Activated CD4-positive, alpha-beta T cell treated with anti-CD3 and anti-CD28 coated beads, Interleukin-2, Interleukin-4, amounts not matched to agents 100 ng/mL and 50 ng/mL, durations not matched to agents 16 hours and 8 hours (primary cell): ENCODE measurements at regions not wholly inside any gene's neighbourhood (a gene's known extent, or its start where the extent isn't known, plus 50 kb on each side); places are given as distances from the start of the nearest gene placed in this dataset.
"Not testable (repeated sequence)": the region's sequence is repeated elsewhere in the genome, so short reads cannot be mapped to it uniquely, and the experiment has no call there.

Experiments used
- DNase-seq: peaks from one replicate; pipeline ENCODE4 v3.0.0-alpha.2; 2020; ENCODE audit warnings: low spot score

DNA sequence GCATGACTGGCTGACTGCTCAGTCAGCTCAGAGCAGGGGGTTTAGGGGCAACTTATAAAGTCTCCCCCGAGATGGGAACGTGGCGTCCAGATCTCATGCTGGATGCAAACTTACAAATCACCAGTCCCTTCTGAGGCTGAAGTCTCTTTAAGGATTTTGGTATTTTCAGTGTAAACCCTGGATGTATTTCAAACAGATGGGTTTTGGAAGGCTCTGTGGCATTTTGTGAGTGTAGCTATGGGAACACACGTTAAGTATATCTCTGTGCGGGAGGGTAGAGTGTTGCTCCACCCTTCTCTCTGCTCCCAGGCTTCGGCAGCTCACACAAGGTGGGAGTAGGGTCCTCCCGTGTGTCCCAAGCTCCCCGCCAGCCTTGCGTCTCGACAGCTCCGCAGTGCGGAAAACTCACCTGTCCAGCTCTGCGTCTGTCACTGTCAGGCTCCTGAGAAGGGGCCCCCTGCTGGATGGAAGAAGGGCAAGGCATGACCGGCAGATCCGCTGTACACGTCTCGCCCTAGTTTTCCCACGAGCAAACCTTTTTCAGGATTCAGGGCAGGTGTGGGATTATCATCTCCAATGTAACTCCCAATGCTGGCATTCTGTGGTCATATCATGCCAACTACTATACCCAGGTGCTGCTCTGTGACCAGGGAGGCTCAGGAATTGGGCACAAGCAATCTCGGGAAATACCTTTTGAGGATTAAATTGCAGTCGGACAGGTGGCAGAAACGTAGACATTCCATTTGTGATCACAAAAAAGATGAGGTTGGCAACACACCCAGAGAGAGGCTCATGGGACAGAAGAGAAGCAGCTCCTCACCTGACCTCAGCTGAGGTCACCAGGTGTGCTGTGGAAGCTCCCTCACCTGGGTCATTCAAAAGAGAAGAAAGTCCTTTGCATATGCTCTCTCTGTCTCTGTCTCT lies 313.9 kb upstream of the B3GAT1 start:
- DNase-seq = no peak

DNA sequence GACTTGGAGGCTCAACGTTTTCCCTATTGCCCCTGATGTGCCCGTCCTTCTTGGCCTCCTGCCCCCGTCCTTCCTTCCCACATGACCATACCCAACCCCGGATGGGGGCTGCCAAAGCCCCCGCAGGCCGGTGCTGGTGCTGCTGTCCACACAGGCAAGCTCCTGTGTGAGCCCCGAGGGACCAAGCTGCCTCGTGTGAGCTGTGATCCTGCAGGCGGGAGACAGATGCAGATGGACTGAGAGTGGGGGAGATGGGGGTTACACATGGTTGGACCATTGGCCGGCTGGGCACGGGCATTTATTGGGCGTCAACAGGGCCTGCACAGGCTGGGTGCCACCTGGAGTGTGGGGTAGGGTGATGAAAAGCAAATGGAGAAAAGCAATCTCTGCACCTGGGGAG lies 313.2 kb upstream of the B3GAT1 start:
- no peak for DNase-seq

DNA sequence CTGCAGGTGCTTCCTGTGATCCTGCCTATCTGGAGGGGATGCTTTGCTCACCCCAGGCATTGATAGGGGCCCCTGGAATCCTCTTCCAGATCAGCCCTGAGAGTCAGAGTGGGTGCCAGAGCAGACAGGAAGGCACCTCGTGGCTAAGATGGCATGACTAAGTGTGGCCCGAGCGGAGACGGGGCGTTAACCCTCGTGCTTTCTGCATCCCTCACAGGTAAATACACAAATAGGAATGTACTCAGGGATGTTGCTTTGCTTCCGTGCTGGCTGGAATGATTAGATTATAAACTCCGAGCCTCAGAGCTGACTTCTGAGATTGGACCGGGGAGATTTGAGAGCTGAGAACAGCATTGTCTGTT lies 312.7 kb upstream of the B3GAT1 start:
- no peak for DNase-seq

DNA sequence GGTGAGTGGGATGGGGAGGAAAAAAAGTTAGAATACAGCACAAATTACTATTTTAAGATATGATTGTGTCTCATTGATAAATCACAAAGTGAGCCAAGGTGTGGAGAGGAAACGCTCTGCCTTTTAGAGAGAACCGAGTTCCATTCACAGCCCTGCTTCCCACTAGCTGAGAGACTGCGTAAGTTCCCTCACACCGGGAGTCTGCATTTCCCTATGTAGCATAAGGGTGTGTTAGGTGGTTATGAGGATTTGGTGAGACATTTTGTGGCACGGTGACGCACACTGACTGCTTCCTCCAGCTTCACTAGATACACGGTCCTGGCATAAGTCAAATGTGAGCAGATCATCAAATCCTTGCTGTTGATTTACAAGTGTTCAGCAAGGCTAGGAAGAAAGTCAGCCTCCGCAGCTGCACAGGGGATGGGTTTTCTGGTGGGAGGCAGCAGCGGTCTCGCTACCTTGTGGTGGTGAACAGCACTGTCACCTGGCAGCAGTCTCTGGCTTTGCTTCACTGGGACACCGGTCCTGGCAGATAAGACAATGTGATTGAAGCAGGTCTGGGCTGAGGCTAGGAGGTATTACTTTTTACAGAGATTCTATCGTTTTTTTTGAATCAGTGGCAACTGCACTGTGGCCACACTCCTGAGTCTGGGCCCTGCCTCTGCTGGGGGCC lies 312.2 kb upstream of the B3GAT1 start:
- DNase-seq = no peak

DNA sequence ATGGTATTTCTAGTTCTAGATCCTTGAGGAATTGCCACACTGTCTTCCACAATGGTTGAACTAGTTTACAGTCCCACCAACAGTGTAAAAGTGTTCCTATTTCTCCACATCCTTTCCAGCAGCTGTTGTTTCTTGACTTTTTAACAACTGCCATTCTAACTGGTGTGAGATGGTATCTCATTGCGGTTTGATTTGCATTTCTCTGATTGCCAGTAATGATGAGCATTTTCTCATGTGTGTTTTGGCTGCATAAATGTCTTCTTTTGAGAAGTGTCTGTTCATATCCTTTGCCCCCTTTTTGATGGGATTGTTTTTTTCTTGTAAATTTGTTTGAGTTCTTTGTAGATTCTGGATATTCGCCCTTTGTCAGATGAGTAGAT lies 308.6 kb upstream of the B3GAT1 start:
- not testable (repeated sequence) for DNase-seq

GRCh38 chr11:134719940-134720690 lies 308.1 kb upstream of the B3GAT1 start:
- DNase-seq = not testable (repeated sequence)

GRCh38 chr11:134719397-134719796 lies 307.4 kb upstream of the B3GAT1 start:
- DNase-seq = no peak

DNA sequence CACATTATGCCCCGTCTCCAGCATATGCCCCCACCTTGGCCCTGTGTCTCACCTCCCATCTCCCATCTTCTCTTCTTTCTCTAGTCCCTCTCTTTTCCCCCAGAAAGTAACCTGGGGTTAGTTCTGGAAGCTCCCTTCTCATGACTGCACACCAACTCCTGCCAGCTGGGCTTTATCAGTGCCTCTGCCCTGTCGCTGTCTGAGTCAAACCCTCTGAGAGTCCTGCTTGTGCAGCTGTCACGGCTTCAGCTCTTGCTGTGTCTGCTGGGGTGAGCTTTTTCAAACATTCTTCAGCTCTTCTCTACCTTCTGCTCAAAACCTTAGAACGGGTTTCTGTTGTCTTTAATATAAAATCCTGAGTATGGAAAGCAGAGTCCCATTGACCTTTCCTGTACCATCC lies 304.5 kb upstream of the B3GAT1 start:
- DNase-seq = no peak

DNA sequence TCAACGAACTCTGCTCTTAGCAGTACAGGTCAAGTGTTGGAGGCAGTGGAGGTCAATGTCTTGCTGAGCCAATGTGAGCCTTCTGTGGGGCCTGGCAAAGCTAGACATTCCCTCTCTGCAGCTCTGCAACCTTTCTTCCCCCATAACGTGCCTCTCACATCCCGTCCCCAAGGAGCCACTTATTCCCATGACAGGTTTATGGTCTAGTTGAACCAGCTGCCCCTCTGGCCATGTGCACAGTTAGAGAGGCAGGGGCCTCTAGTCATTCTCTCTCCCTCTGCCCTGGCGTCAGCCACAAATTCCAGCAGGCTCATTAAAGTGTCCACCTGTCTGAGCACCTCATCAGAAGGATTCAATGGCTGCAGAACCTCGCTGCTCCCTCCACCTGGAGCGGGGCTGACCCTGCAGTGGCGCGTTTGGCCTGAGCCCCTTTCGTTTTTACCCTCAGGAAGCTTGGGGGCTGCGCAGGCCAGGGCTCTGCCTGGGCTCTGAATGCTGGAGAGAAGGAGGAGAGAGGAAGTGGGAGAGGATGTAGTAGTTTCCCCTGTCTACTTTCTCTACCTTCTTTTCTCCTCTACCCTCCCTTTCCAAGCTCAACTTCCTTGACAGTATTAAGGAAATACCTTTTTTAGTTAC lies 302.1 kb upstream of the B3GAT1 start:
- DNase-seq = no peak

DNA sequence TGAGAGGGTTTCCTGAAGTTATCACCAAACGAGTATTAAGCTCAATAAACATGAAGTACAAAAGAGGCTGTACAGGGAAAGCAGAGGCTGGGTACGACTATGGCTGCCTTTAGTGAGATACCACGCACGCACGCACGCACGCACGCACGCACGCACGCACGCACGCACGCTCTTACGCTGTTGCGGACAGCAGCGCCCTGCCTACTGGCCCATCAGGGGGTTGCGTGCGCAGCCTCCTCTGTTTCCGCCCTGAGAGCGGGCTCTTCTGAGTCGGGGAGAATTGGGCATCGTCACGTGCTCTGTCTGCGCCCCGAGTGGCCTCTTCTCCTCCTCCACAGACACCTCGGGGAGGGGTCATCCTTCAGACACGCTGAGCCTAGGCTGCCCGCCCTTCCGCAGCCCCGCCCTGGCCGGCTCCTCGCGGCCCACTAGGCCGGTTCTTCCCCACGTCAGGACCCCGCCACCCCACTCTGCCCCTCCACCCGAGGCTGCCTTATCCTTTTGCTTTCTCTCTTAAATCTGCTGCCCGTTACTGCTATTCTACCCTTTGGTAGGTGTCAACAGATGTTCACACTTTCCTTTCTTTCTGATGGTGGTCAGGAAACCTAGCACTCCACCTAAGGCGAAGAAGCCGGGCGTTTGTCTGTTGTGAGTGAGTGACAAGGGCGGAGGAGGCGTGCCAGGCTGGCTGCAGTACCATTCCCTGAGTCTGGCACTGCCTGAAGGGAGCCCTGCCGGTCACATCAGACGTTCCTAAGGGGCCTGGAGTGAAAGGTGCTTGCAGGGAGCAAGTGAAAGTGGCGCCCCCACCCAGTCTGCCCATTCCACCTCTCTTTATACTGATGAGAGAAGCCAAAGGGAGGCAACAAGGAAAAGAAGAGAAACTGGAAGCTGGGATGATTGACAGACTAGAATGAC lies 300.4 kb upstream of the B3GAT1 start:
- DNase-seq = no peak

DNA sequence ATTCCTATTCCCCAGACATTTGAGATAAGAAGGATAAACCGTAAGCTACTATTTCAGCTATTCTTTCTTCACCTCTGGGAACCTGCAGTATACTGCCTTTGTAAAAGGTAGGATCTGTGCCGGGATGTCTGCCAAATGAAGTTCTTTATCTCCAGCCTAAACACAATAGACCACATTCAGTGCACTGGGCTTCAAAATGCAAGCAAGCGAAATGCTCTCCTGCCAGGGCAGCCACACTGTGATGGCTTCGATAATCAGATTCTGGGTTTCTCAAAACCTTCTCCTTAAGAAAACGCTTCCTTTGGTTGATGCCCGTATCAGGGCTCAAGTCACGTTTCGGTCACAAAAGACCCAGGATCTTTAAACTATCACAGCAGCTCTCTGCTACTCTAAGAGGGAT lies 299.5 kb upstream of the B3GAT1 start:
- no peak for DNase-seq

DNA sequence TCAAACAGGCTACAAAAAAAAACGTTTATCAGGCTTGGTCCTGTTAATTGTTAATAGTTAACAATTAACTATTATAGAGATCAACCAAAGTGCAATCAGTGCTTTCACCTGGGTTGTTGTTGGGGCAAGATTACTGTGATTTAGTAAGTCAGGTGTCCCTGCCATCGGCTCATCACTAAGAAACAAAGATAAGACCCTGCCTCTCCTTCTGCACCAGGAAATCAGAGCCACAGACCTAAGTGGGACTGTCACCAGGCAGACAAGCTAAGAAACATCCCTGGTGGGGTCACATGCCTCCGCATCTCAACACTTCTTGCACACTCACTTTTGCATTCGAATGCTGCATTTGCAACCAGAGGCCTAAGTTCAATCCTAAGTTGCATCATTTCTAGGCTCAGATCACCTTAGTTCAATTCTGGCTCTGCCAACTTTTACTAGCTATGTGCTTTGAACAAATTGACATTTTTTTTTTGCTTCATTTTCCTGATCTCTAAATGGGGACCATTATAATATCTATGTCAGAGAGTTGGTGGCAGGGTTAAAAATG lies 298.9 kb upstream of the B3GAT1 start:
- DNase-seq = no peak

DNA sequence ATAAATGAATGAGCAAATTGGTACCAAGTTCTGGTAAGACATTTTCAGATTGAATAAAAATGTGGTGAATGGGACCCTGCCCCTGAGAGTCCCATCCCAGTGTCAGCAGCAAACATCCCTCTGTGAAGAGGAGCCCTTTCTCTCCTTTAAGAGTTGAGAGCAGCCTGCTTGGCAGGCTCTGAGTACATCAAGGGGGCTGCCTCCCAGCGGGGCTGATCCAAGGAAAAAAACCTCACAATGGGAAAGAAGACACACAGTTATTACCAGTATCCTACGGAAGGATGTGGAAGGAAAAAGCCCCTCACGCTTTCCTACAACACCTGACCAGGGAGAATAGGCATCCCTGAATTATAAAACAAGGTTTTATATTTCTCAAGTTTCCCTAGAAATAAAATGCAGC lies 293.8 kb upstream of the B3GAT1 start:
- DNase-seq = no peak

GRCh38 chr11:134702827-134703226 lies 290.8 kb upstream of the B3GAT1 start:
- no peak for DNase-seq

DNA sequence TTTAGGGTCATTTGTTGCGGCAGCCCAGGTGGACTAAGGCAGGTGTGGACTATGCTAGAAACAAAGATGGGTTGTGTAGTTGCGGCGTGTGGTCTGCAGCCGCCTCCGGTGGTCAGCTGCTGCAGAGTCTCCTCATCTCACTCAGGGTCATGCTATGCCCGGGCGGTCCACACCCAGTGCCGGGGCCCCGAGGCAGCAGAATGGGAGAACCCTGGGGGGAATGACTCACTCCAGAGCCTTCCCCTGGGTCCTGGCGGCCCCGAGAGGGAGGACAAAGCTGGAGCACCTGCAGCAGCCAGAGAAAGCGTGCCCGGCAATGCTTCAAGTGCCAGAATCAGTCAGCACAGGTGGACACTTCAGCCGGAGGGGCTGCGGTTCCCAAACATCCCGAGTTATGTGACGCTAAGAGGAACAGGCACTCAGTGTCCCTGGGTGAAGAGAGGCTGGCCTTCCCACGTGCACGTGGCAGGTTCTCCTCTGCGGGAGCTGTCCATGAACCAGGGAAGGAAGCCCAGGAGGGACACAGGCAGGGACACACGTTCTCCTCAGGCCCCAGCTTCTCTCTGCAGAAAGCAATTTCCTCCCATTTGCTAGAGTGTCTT lies 289.6 kb upstream of the B3GAT1 start:
- DNase-seq = no peak

DNA sequence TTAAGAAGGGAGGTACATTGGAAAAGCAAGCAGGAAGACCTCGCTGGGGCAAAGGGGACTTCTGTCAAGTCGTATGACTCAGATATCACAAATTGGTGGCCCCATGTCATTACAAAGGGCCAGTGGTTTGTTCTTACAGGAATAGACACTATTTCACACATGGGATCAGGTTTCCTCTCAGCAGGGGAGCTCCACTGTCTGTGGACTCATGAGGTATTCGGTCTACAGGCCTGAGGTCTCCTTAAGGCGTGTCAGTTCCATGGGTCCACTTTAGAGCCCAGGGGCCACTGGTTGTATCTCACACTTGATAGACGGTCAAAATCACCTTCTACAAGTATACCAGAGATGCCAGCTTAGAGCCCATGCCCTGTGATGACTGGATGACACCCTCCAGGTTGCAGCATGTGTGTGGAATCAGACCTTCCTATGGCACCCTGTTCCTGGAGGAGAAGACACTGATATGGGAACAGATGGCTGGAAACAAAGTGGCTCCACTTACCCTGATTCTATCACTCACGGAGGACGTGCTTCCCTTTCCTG lies 288.1 kb upstream of the B3GAT1 start:
- no peak for DNase-seq

DNA sequence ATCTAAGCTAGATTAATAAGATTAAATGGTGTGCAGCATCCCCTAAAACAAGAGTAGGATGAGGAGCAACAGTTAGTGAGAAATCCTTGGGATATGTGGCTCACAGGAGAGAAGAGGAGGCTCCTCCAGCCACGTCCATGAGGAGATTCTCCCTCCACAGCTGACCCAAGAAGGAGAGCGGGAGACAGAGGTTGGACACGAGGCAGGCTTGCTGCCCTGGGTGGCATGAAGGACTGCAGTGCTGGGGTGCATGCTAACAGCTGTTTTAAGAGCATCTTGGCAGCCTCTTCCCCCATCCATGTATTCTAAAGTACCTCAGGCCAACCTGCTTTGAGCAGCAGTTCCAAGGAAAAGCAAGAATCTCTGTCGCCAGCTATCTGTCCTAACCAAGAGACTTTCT lies 284.4 kb upstream of the B3GAT1 start:
- no peak for DNase-seq

DNA sequence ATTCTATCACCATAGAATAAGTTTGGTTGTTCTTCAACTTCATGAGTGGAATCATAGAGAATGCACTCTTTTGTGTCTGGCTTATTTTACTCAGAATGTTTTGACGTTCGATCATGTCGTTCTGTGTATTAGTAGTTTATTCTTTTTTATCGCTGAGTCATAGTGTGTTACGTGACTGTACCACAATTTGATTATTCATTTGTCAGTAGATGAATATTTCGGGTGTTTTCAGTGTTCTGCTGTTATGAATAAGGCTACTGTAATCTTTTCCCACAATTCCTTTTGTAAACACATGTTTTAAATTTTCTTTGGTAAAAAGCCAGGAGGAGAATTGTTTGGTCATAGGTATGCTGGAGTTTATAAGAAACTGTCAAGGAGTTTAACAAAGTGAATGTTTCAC lies 279.9 kb upstream of the B3GAT1 start:
- no peak for DNase-seq

- no peak for DNase-seq
Observed at GRCh38 chr11:134691295-134691873, 279.3 kb upstream of the B3GAT1 start.

DNA sequence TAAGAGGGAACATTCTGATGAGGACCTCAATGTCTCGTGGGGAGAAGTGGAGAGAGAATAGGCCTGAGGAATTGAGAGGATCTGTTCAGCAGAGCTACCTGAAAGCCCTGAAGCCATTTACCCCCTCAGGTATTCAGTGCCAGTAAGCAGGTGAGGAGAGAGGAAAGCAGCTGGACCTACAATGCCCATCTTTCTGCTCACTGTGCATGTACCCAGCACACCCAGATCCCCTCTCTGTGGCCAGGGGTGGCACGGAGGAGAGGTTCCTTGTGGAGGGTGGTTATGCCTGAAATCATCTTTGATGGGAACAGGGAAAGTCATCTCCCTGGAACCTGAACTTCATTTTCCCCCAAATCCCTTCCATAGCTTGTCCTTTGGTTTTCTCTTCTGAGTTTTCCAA lies 277.8 kb upstream of the B3GAT1 start:
- no peak for DNase-seq
